ENCODE measurements at regions not wholly inside any gene's neighbourhood (a gene's known extent, or its start where the extent isn't known, plus 50 kb on each side); places are given as distances from the start of the nearest gene placed in this dataset.

DNA sequence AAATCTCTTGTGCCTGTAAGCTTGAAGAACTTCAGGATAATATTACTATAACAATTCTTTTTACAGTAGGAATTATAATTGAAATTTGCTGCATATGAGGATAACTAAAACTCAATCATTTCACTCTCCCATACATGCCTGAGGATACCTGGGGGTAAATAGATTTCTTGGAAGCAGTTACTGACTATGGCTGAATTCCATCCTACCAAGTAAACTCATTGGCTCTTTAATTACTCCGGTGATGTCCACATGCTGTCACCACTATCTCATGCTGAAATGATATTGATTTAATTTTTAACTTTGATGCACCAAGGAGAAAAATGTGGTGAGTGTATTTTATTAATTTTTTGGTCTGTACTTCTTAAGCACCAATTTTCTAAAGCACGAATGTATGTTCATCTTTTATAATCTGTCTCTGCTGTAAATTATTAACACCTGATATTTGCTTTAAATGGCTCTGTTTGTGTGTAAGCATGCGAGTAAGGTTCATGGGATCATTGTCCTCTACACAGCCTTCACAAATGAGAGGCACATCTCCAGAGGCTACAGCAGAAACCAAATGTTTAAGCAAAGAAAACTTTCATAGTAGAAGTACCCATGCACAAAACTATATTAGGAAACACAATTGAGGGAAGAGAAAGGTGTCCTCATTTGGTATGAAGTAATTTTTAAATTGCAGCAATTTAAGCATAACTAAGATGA, 164.2 kb upstream of the POU3F2 start:
- DNase-seq (ENCODE audit: low read depth in 1 of 2, low spot score in 1 of 2) = no peak

DNA sequence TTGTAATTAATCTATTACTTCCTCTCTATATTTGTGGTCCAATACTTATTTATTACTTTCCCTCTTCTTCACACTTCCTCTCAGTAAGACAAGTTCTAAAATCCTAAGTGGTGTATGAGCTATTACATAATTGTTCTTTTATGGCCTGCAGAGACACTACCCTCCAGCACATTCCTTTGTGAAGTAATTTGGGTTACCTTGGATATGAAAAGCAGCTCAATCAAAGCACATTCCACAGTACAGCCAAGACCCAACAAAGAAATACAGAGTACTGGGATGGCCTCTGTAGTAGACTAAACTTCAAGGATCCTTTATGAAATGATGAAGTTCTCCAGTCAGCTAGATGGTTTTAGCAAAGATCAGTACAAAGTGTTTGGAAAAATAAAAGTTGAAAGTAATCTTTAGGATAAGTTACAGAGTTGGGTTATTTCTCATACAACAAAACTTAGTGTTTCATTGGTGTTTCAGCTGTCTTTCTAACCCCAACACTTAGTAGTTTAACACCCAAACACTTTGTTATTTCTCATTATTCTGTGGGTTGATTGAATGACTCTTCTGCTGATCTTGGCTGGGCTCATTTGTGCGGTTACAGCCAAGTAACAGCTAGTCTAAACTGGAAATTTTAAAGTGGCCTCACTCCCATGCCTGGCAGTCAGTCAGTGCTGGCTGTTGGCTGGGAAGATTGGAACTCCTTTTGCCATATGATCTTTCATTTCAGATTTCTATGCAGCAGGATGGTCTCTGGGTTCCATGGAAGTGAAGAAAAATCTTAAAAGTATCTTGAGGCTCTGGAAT, 161.5 kb upstream of the POU3F2 start:
- DNase-seq (ENCODE audit: low read depth in 1 of 2, low spot score in 1 of 2) = no peak

DNA sequence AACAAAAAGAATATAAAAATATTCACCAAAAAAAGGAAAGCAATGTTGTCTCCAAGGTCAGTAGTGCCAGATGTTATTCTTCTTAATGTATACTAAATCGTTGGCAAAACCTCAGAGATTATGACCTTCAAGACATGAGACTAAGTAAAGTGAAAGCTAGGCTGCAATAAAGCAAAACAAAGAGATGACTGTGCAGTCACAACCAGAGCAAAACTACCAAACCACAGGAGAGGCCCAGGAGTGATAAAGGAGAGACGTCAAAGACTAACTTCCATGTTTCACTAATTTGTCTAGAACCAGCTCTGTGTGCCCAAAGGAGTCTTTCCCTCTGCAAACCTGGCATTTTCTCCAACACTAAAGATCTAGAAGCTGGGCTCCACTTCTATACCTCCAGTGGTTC, 155.9 kb upstream of the POU3F2 start:
- no peak for DNase-seq (ENCODE audit: low read depth in 1 of 2, low spot score in 1 of 2)

DNA sequence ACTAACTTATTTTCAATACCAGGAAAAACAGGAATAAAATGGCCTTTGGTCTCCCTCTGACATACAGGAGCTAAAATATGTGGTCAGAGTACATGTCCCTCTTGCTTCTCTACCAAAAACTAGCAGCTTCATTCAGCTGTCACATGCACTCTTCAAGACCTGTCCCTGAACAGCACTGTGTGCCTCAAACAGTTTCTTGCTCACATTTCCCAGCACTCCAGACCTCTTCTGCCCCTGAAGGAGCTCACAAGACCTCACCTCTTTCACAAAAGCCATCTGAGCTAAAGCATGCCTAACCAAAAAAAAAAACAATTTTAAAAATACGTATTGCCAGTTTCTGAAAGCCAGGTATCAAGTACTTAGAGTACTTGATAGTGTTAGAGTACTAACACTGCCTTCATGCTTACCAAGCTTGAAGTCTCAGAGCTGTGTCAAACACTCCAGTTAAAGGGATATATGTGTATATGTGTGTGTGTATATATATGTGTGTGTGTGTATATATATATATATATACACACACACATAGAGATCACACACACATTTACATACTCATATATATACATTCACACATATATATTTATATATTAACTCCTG, 148.3 kb upstream of the POU3F2 start:
- no peak for DNase-seq (ENCODE audit: low read depth in 1 of 2, low spot score in 1 of 2)

DNA sequence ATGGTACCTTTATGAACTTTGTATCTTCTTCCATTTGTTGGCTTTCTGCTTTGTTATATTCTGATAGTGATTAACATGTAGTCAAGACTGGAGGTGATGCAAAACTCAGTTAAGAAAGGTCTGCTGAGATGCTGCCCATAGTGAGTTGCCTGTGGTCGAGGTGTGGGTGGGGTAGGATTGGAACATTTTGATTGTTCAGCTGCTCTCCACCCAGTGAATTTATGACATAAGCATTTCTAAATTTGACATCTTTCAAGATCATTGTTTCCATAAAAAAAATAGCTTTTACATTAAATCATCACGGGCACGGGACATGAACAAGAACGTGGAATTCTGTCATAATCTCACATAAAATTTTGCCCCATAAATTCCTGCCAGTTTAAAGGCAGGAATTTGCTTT, 146.6 kb upstream of the POU3F2 start:
- DNase-seq (ENCODE audit: low read depth in 1 of 2, low spot score in 1 of 2) = no peak

DNA sequence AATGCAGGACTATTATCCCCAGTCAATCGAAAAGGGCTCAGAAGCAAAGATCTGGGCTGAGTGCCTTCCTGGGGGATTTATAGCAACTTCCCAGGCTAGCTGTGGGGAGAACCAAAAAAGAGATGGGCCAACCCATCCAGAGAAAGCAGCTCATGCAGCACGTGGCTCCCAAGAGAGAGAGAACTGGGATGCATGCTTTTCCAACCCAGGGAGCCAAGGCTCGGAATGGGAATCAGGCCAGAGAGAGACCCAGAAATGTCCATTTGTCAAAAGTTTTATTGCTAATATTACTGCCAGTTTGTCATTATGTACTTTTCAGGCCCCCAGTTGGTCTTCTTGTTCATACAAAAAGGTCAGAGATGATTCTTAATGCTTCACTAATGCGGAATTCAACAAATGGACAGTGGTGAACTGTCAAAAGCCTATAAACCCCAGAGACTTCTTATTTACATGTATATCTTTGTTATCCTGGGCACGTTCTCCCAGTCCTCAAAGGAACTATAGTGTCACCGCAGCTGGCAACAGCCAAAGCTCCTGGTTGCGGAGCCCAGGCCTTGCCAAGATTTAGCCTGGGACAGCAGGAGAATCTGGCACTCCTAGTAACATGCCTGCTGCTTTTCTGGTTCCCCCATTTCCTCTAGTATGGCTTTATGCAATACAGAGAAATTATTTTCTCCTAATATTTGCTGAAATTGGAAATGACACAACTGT, 139.1 kb upstream of the POU3F2 start:
- DNase-seq (ENCODE audit: low read depth in 1 of 2, low spot score in 1 of 2) = no peak

DNA sequence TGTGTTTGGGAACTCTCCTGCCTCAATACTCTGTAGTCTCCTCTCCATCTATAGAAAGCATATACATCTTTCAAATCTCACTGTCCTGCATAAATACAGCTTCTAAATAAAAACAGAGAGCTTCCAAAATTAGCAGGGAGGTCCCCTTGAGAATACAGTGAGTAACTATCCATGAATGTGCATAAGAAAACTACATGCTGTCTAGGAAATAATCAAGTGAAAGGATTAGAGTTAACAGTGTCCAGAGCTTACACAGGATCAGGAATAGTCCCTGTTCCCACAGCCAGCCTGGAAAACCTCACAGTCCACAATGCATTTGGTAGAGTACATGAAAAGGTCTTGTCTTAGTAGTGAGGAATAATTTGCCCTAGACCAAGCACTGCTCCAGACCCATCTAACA, 123.0 kb upstream of the POU3F2 start:
- no peak for DNase-seq (ENCODE audit: low read depth in 1 of 2, low spot score in 1 of 2)

DNA sequence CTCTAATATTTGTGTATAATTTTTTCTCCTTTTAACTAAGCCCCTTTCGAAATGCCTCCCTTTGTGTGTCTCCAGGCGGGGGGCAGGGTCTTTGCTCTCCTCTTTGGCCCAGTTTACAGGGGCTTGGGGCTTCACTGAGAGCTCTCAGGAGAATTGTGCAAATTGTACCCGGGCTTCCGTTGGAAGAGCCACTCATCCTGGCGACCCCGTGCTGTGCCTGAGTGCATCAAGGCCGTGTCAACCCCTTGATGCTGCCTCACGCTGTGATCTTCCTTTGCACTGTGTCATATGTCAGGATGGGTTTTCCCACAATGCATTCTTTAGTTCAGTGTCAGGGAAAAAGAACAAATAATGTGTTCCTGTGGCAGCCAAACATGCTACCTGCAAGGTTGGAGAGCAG, 118.0 kb upstream of the POU3F2 start:
- DNase-seq (ENCODE audit: low read depth in 1 of 2, low spot score in 1 of 2) = no peak

DNA sequence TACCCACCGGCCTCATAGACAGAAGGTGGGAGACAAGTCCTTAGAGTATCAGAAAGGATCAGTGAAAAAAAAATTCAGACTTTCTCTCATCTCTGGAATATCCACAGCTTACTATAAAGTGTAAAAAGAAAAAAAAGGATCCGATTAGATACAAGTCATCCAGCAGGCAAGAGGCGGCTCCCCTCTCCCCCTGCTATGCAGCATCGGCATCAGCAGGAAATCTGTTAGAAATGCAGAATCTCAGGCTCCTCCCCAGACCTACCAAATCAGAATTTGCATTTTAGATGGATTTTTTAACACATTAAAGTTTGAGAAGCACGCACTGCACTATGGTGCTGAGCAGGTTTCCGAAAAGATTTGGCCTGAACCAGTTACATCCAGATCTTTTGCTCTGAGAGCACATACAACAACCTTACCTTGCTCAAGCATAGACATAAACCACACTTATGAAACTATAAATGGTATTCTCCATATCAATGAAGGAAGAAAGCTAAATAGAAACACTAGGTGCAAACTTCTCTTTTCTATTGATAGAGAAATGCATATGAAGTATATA, 117.0 kb upstream of the POU3F2 start:
- no peak for DNase-seq (ENCODE audit: low read depth in 1 of 2, low spot score in 1 of 2)

DNA sequence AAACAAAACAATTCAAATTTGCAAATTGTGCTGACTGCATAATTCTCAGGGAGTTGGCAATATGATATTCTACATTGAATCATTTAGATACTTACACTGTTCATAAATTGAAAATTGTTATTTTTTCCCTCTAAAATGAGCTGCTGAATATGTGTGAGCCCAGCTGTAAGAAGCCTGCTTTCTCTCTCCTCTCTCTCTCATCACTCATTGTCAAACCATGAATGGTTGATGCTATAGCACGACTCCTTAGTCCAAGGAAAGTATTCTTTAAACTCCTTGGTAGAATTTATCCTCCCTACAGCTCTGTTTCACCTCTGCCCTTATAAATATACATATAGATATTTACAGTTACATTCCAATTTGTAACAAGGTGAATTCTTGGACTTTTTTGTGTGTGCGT, 116.4 kb upstream of the POU3F2 start:
- DNase-seq (ENCODE audit: low read depth in 1 of 2, low spot score in 1 of 2) = no peak

DNA sequence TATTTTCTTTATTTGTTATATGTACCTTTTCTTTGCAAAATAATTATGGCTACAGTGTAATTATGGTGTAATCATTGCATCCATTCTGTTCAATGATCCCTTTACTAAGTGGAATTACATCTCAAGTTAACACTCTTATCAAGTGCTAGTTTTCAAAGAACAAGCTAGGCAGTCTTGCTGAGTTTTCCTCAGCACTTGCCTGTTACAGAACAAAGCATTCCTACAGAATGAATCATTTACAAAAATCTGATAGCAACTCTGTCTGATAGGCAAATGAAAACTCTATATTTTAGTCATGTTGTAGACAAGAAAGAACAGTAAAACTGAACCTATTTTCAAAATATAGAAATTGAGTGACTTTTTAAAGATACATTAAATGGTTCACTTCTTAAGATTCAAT, 109.8 kb upstream of the POU3F2 start:
- DNase-seq (ENCODE audit: low read depth in 1 of 2, low spot score in 1 of 2) = no peak

DNA sequence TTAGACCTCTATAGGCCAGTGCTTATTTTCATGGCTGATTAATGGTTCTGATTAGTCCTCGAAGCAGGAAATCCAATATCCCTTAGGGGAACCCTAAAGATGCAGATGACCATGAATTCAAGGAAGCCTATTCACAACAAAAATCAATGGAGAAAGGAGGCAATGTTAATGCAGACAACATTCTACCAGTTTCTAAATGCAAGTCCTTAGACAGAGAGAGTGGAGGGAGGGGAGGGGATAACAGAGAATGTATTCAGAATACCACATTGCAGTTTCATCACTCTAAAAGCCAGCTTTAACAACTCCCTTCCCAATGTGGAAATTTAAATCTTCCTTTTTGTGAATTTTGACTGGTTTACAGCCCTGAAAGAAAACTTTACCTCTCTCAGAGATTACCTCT, 87.1 kb upstream of the POU3F2 start:
- no peak for DNase-seq (ENCODE audit: low read depth in 1 of 2, low spot score in 1 of 2)

DNA sequence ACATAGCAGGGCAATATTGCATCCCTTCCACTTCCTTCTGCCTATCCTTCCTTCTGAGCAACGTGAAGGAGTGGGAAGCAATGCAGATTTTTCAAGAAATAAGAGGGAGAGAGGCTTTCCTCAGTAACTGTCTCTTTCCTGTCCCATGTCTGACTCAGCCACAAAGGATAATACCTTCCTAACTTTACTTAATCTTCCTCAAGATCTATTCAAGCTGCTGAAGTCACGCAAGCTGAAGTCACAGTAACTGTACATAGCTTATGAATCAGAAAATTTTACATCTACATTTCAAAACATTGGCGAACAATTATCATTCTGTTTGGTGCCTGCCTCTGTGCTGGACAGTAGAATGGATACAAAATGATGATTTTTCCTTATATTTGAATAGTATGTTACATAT, 86.4 kb upstream of the POU3F2 start:
- no peak for DNase-seq (ENCODE audit: low read depth in 1 of 2, low spot score in 1 of 2)

DNA sequence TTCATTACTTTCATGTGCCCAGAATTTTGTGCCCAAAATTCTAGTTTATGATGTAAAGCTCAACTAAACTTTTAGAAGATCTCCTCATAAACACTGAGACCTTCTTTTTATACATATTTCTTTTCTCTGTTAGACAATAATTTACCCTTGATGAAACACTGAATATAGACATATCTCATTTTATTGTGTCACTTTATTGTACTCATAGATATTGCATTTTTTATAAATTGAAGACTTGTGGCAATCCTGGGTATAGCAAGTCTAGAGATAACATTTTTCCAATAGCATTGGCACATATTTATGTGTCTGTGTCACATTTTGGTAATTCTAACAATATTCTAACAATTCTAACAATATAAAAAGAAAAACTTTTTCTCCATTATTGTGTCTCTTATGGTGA, 74.9 kb upstream of the POU3F2 start:
- no peak for DNase-seq (ENCODE audit: low read depth in 1 of 2, low spot score in 1 of 2)

DNA sequence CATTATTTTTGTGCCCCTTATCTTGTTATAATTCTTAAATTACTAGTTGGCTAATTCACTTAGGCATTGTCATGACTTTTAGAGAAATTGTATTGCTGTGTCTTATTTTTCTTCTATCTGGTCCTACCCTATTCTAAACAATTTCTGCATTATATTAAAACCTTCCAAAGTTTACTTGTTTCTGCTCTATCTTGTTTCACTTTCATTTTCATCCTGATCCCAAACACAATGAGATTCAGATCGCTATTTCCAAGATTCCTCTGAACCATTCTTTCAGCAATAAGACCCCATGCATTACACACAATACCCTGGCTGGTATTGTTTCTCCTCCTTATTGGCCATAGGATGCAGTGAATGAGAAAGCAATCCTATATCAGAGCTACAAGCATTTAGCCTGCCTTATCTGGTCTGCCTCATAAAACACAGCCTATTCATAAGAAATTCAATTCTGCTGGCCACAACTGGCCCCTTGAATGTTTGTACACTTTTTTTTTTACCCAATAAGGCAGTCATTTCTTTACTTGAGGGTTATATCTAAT, 69.9 kb upstream of the POU3F2 start:
- DNase-seq (ENCODE audit: low read depth in 1 of 2, low spot score in 1 of 2) = no peak

DNA sequence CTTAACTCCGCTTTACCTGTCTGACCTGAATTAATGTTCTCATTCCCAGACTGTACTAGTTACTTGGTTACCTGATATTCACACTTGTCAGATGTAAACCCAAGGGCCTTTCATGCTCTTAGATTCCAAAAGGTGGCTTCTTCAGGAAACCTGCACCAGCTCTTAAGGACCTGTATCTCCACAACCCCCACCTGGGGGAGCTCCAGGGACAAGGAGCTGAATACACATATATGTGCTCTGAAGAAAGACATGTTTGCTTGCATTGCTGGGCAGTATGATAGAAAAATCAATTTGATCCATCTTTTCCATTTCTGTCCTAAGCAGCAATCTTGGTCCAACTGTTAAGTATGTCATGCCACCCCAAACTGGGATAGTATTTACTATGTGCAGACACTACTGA, 64.8 kb upstream of the POU3F2 start:
- no peak for DNase-seq (ENCODE audit: low read depth in 1 of 2, low spot score in 1 of 2)

DNA sequence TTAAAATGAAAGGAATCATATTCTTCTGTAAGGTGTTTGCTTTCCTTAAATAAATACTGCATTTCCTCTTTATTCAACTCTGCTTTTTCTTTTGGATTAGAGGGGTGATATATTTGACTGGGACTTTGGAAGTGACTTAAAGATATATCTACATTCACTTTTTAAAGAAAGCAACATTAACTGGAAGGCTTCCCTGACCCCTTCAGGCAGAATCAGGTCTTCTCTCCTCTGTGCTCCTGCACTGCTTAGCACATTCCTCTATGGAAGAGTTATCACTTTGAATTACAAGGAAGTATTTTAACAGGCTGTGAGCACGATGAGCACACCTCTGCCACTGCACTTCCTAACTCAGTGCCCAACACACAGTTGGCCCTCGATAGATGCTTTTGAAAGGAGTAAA, 59.2 kb upstream of the POU3F2 start:
- no peak for DNase-seq (ENCODE audit: low read depth in 1 of 2, low spot score in 1 of 2)

DNA sequence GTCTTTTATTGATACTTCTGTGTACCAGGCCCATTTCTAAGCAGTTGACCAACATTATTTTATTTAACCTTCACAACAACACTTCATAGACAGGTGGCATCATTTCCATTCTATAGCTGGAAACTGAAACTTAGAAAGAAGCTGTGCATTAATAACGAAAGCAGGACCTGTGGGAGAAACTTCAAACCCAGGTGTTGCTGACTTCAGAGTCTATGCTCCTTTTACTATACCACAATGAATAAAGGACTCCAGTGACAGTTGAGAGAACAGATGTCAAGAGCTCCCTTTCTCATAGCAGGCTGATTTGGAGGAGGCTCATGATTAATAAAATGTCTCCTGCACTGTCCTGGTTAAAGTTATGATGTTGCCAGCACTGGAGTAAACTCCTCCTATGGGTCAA, 56.6 kb upstream of the POU3F2 start:
- no peak for DNase-seq (ENCODE audit: low read depth in 1 of 2, low spot score in 1 of 2)

DNA sequence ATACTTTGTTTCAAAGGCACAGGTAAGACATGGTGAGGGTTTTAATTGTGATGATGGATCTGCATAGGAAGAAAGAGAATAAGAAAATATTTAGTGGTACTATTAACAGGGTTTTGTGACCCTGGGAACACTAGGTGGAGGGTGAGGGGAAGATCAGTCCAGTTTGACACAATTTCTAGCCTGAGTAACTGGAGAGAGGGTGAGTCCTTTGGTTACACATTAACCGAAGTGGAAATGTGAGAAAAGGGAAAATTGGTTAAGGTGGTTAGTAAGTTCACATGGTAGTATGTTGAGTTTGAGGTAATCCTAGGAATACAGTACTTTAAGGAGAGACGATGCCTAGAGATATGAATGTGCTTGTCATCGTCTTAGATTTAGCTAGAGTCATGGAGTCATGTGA, 54.8 kb upstream of the POU3F2 start:
- no peak for DNase-seq (ENCODE audit: low read depth in 1 of 2, low spot score in 1 of 2)

DNA sequence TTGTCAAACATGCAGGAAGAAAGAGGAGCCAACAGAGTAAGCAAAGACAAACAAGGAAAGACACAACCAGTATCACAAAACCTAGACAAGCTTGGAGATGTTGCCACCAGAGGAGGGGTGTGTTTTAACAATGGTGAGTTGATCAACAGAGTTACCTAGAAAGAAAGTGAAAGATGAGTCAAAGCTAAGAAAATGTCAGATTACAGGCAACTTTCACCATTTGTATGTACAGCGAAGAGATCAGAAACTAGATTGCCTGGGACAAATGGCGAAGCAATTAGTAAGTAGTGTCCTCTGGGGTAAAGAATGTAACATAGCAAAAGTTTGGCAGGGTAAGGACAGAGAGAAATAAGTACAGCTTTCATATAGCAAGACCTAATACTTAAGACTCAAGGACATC, 51.6 kb upstream of the POU3F2 start:
- no peak for DNase-seq (ENCODE audit: low read depth in 1 of 2, low spot score in 1 of 2)

DNA sequence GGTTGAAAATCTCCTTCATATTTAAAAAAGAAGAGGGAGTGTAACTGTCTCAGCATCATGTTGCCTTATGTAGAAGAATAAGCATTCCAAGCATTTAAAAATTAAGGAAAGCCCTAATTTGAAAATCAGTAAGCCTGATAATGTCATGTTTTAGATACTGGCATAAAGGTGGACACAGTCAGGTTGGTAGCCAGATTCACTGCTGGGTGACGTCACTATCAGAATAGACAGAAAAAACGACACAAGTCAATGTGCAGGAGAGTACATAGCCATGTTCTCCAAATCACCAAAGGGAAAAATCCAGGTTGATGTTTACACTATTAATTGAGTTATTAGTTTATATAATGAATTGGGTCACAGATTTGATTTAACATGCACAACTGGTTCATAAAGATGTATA, 50.8 kb upstream of the POU3F2 start:
- no peak for DNase-seq (ENCODE audit: low read depth in 1 of 2, low spot score in 1 of 2)
